HG02884 (cell line): ENCODE measurements at regions not wholly inside any gene's neighbourhood (a gene's known extent, or its start where the extent isn't known, plus 50 kb on each side); places are given as distances from the start of the nearest gene placed in this dataset.
A peak's percentile ranks its signal among the peaks of the same experiment; 100 is the strongest.

ENCODE experiments used
- ATAC-seq: cut with Tn5 transposase; IDR thresholded peaks from one replicate; pipeline ENCODE4 v1.9.1; 2021; ENCODE audit warnings: mild to moderate bottlenecking, moderate library complexity; ENCODE audit not compliant: unreplicated experiment

GRCh38 chr5:72623323-72623722 lies 116.1 kb upstream of the ZNF366 start:
- no peak for ATAC-seq

- no peak for ATAC-seq
Observed at GRCh38 chr5:72622170-72622760, 115.1 kb upstream of the ZNF366 start.

- no peak for ATAC-seq
Observed at GRCh38 chr5:72621576-72621975, 114.4 kb upstream of the ZNF366 start.

GRCh38 chr5:72619677-72620076 lies 112.5 kb upstream of the ZNF366 start:
- no peak for ATAC-seq

GRCh38 chr5:72619251-72619650 lies 112.0 kb upstream of the ZNF366 start:
- ATAC-seq = no peak

GRCh38 chr5:72618708-72619107 lies 111.5 kb upstream of the ZNF366 start:
- no peak for ATAC-seq

- no peak for ATAC-seq
Observed at GRCh38 chr5:72615061-72615460, 107.9 kb upstream of the ZNF366 start.

- ATAC-seq = no peak
Observed at GRCh38 chr5:72613515-72613914, 106.3 kb upstream of the ZNF366 start.

- no peak for ATAC-seq
Observed at GRCh38 chr5:72612810-72613209, 105.6 kb upstream of the ZNF366 start.

GRCh38 chr5:72611118-72611730 lies 104.0 kb upstream of the ZNF366 start:
- peak; percentile 62 for ATAC-seq

GRCh38 chr5:72608926-72609325 lies 101.7 kb upstream of the ZNF366 start:
- ATAC-seq = no peak

GRCh38 chr5:72608297-72608696 lies 101.1 kb upstream of the ZNF366 start:
- no peak for ATAC-seq

- ATAC-seq = no peak
Observed at GRCh38 chr5:72607381-72607780, 100.2 kb upstream of the ZNF366 start.

GRCh38 chr5:72606525-72606924 lies 99.3 kb upstream of the ZNF366 start:
- ATAC-seq = no peak

- ATAC-seq = no peak
Observed at GRCh38 chr5:72605632-72606031, 98.4 kb upstream of the ZNF366 start.

- ATAC-seq = no peak
Observed at GRCh38 chr5:72604798-72605154, 97.6 kb upstream of the ZNF366 start.

- no peak for ATAC-seq
Observed at GRCh38 chr5:72604111-72604797, 97.0 kb upstream of the ZNF366 start.

- no peak for ATAC-seq
Observed at GRCh38 chr5:72602696-72603685, 95.8 kb upstream of the ZNF366 start.

GRCh38 chr5:72601861-72602260 lies 94.7 kb upstream of the ZNF366 start:
- no peak for ATAC-seq

- no peak for ATAC-seq
Observed at GRCh38 chr5:72600391-72600981, 93.3 kb upstream of the ZNF366 start.
